Thyroid gland (tissue), 4 donors: ENCODE measurements at regions not wholly inside any gene's neighbourhood (a gene's known extent, or its start where the extent isn't known, plus 50 kb on each side); places are given as distances from the start of the nearest gene placed in this dataset.

Source experiments
- DNase-seq, 2 donors: peaks; one replicate each; pipeline ENCODE4 v3.0.0-alpha.2; 2019
- H3K27ac ChIP-seq, 3 donors: fragments of 200-600 bp; sonication (generic); 1 replicate in 2 of 3; 2 replicates in 1 of 3; pipeline ENCODE4 v1.5.1; 2016 to 2019; ENCODE audit warnings: mild to moderate bottlenecking in 1 of 3, moderate library complexity in 1 of 3
- H3K27me3 ChIP-seq: fragments of 200-600 bp; sonication (generic); one replicate; pipeline ENCODE4 v1.5.1; 2019
- H3K36me3 ChIP-seq, 2 donors: fragments of 200-600 bp; sonication (generic); one replicate each; pipeline ENCODE4 v1.5.1; 2016 to 2019
- H3K4me1 ChIP-seq, 2 donors: fragments of 200-600 bp; sonication (generic); one replicate each; pipeline ENCODE4 v1.5.1; 2017 to 2019
- H3K4me3 ChIP-seq, 3 donors: fragments of 200-600 bp; sonication (generic); replicated peaks in 1 of 3; 1 replicate in 2 of 3; 2 replicates in 1 of 3; pipeline ENCODE4 v1.5.1; 2016; ENCODE audit warnings: mild to moderate bottlenecking in 1 of 3
- H3K9me3 ChIP-seq: fragments of 200-600 bp; sonication (generic); one replicate; pipeline ENCODE4 v1.5.1; 2017
- POLR2A ChIP-seq, 2 donors: fragments of 450-650 bp; IDR thresholded peaks; one replicate each; pipeline ENCODE4 v1.6.1; 2017; ENCODE audit warnings: antibody characterized with exemption in 2 of 2, mild to moderate bottlenecking in 2 of 2, moderate library complexity in 1 of 2
- WGBS, 2 donors: methylation state at CpG; one replicate each; pipeline ENCODE4 v1.1.5; 2017; 5-methylcytosine and 5-hydroxymethylcytosine counted together
- intact Hi-C: fragments of 100-400 bp; cut with DNase I; formaldehyde crosslinking; loops from one replicate; pipeline ENCODE4 v1.15.1; 2023
- TF ChIP-seq, protein P1 (sequence below), 6 experiments: fragments of 200-600 bp in 3 of 6; fragments of 450-650 bp in 3 of 6; sonication (generic) in 3 of 6; IDR thresholded peaks; one replicate each; pipeline ENCODE4 v1.5.1; 2016 to 2019; ENCODE audit warnings: antibody characterized with exemption in 6 of 6, mild to moderate bottlenecking in 2 of 6, inconsistent platforms in 1 of 6, moderate library complexity in 1 of 6

DNA sequence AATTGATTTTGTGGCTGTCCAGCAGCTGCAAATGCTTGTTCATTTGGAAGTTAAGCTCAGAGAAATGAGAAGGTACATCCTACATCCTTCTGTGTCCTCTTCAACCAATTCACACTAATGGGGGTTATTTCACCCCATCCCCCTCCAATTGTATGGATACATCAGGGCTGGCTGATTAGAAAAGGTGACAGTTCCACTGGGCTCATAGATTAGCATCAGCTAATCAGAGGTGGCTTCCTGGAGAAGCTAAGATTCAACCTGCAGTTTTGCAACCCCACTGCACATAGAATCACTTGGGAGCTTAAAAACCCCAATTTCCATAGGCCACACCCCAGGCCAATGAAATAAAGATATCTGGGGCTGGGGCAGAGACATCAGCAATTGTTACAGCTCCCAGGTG is 217.7 kb upstream of the TLE3 start:
- Histone ChIP-seq H3K27me3 (no peaks in the 10 kb centered on the region), H3K4me3 (no peak overlapping the region), H3K9me3 (no peaks in the 10 kb centered on the region), H3K36me3 (no peaks in the 10 kb centered on the region), H3K4me1 (no peaks in the 10 kb centered on the region), H3K27ac (no peak overlapping the region)
- DNase-seq = no peak
- TF ChIP-seq, protein P1, sequence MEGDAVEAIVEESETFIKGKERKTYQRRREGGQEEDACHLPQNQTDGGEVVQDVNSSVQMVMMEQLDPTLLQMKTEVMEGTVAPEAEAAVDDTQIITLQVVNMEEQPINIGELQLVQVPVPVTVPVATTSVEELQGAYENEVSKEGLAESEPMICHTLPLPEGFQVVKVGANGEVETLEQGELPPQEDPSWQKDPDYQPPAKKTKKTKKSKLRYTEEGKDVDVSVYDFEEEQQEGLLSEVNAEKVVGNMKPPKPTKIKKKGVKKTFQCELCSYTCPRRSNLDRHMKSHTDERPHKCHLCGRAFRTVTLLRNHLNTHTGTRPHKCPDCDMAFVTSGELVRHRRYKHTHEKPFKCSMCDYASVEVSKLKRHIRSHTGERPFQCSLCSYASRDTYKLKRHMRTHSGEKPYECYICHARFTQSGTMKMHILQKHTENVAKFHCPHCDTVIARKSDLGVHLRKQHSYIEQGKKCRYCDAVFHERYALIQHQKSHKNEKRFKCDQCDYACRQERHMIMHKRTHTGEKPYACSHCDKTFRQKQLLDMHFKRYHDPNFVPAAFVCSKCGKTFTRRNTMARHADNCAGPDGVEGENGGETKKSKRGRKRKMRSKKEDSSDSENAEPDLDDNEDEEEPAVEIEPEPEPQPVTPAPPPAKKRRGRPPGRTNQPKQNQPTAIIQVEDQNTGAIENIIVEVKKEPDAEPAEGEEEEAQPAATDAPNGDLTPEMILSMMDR (IDR thresholded peaks at IDR 0.05) = no peak
- no peak for TF ChIP-seq POLR2A (IDR thresholded peaks at IDR 0.05)
- intact Hi-C loops = no loop called here

DNA sequence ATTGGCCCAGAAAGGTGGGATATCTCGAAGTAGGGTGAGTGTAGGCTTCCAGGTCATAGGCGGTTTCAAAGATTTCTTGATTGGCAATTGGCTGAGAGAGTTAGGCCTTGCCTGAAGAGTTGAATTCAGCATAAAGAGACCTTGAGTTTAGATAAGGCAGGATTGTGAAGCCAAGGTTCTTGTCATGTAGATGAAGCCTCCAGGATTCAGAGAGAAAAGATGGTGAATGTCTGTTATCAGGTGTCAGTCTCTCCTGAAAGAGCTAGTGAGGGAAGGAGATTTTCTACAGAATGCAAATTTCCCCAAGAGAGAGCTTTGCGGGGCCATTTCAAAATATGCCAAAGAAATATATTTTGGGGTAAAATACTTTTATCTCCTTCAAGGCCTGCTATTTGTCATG is 217.0 kb upstream of the TLE3 start:
- Histone ChIP-seq H3K4me1 (no peaks in the 10 kb centered on the region), H3K27ac (no peak overlapping the region), H3K4me3 (no peak overlapping the region), H3K9me3 (no peaks in the 10 kb centered on the region), H3K36me3 (no peaks in the 10 kb centered on the region), H3K27me3 (no peaks in the 10 kb centered on the region)
- WGBS, 2 donors = 96 to 97% methylated on average over 3 of the region's 3 CpGs
- DNase-seq = no peak
- intact Hi-C loops = no loop called here
- TF ChIP-seq, protein P1 (IDR thresholded peaks at IDR 0.05) = no peak
- no peak for TF ChIP-seq POLR2A (IDR thresholded peaks at IDR 0.05)

DNA sequence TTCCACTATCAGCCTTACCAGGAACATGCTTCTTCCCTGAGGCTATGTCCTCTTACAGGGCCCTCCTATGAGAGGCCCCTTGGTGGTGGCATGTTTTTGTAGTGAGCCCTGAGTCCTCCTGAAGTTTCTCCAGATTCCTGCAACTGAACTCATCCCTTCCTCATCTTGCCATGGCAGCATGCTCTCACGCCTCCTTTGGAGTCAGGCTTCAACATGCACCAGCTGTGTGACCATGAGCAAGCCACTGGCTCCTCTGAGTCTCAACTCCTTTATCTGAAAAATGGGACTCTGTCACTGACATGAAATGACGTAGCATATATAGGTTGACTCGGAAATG is 216.3 kb upstream of the TLE3 start:
- DNase-seq = no peak
- Histone ChIP-seq H3K27me3 (no peaks in the 10 kb centered on the region), H3K36me3 (no peaks in the 10 kb centered on the region), H3K27ac (no peak overlapping the region), H3K4me3 (no peak overlapping the region), H3K9me3 (no peaks in the 10 kb centered on the region), H3K4me1 (no peaks in the 10 kb centered on the region)
- TF ChIP-seq POLR2A (IDR thresholded peaks at IDR 0.05) = no peak
- TF ChIP-seq, protein P1 (IDR thresholded peaks at IDR 0.05) = no peak
- WGBS, 2 donors = 94 to 95% methylated on average over 3 of the region's 3 CpGs
- intact Hi-C loops = no loop called here

DNA sequence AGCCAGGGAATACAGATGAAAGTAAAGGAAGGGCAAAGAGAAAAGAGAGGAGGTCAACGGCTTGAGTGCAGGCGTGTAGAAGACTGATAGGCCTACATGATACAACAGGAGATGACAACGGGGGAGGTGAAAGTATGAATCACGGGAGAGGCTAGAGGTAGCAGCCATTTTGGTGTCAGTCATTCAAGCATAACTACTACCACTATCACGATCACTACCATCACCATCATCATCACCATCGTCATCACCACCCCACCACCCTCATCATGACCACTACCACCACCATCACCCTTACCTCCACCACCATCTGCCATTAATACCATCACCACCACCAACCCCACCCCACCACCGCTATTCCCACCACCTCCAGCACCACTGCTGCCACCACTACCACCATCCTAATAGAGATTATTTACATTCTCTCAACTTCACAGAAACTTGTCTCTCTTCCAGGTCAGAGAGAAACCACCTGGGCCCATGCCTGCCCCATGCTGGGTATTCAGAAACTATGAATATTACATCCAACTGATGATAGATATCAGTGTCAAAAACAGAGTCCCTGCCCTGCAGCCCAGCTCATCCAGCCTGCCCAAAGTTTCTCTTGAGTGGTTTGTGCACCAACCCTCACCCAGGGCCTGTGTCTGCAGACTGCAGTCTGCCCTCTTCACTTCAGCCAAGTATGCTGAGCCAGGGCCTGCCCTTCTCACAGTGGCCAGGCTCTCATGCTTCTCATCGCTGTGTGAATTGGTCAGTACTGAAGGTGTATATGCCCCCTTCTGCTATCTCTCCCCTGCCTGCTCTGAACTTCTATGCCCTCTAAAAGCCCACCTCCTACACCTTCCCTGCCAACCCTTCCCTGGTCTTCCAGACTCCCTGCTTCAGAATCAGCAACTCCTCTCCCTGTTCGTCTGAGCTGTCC is 215.6 kb upstream of the TLE3 start:
- no peak overlapping the region for H3K4me3 ChIP-seq
- H3K27me3 ChIP-seq = no peaks in the 10 kb centered on the region
- no peak for DNase-seq
- no peaks in the 10 kb centered on the region for H3K9me3 ChIP-seq
- no peaks in the 10 kb centered on the region for H3K36me3 ChIP-seq
- TF ChIP-seq, protein P1 (IDR thresholded peaks at IDR 0.05) = no peak
- no peak for TF ChIP-seq POLR2A (IDR thresholded peaks at IDR 0.05)
- intact Hi-C loops = no loop called here
- WGBS, 2 donors = 92 to 93% methylated on average over 9 of the region's 9 CpGs
- H3K27ac ChIP-seq = no peak overlapping the region
- H3K4me1 ChIP-seq = no peaks in the 10 kb centered on the region

DNA sequence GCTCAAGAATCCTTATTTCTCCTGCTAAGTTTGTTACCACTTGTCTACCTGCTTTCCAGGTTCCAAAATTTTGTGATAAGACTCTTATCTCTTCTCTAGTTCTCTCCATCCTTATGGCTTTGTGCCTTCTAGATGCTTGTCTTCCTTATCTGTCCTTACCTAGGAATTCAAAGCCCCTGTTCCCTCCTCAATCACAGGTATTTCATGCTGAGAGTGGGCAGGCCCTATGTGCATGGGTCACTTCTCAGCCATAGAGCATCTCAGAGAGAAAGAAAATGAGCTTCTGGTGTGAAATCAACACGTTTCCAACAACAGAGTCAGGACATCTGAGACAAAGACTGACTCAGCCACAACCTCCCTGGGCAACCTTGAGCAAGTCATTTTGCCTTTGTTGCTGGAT is 214.1 kb upstream of the TLE3 start:
- Histone ChIP-seq H3K9me3 (no peaks in the 10 kb centered on the region), H3K27ac (no peak overlapping the region), H3K27me3 (no peaks in the 10 kb centered on the region), H3K36me3 (no peaks in the 10 kb centered on the region), H3K4me3 (no peak overlapping the region), H3K4me1 (no peaks in the 10 kb centered on the region)
- no peak for DNase-seq
- TF ChIP-seq, protein P1 (IDR thresholded peaks at IDR 0.05) = no peak
- TF ChIP-seq POLR2A (IDR thresholded peaks at IDR 0.05) = no peak
- WGBS, 2 donors = 78 to 80% methylated on average over 1 of the region's 1 CpG
- intact Hi-C loops = no loop called here
